ENCODE measurements at regions not wholly inside any gene's neighbourhood (a gene's known extent, or its start where the extent isn't known, plus 50 kb on each side); places are given as distances from the start of the nearest gene placed in this dataset.

- DNase-seq: no peak
Measured at GRCh38 chr10:78700816-78701520, 367.8 kb upstream of the ZMIZ1 start.

GRCh38 chr10:78702186-78702585, 366.6 kb upstream of the ZMIZ1 start:
- no peak for DNase-seq

- no peak for DNase-seq
Measured at GRCh38 chr10:78702876-78703275, 365.9 kb upstream of the ZMIZ1 start.

GRCh38 chr10:78703593-78703992, 365.2 kb upstream of the ZMIZ1 start:
- no peak for DNase-seq

GRCh38 chr10:78706256-78706655, 362.5 kb upstream of the ZMIZ1 start:
- DNase-seq: no peak

GRCh38 chr10:78706726-78707540, 361.8 kb upstream of the ZMIZ1 start:
- no peak for DNase-seq

- no peak for DNase-seq
Measured at GRCh38 chr10:78707745-78708144, 361.0 kb upstream of the ZMIZ1 start.

GRCh38 chr10:78712147-78712546, 356.6 kb upstream of the ZMIZ1 start:
- no peak for DNase-seq

- no peak for DNase-seq
Measured at GRCh38 chr10:78713659-78714058, 355.1 kb upstream of the ZMIZ1 start.

- DNase-seq: no peak
Measured at GRCh38 chr10:78714225-78714624, 354.5 kb upstream of the ZMIZ1 start.

GRCh38 chr10:78715435-78715834, 353.3 kb upstream of the ZMIZ1 start:
- DNase-seq: no peak

- no peak for DNase-seq
Measured at GRCh38 chr10:78716043-78716660, 352.6 kb upstream of the ZMIZ1 start.

- DNase-seq: no peak
Measured at GRCh38 chr10:78717200-78717599, 351.6 kb upstream of the ZMIZ1 start.

- no peak for DNase-seq
Measured at GRCh38 chr10:78718032-78718572, 350.7 kb upstream of the ZMIZ1 start.

- DNase-seq: no peak
Measured at GRCh38 chr10:78719276-78719675, 349.5 kb upstream of the ZMIZ1 start.

- no peak for DNase-seq
Measured at GRCh38 chr10:78720091-78720490, 348.7 kb upstream of the ZMIZ1 start.

- DNase-seq: no peak
Measured at GRCh38 chr10:78721231-78721630, 347.5 kb upstream of the ZMIZ1 start.

GRCh38 chr10:78724846-78725245, 343.9 kb upstream of the ZMIZ1 start:
- DNase-seq: no peak

- no peak for DNase-seq
Measured at GRCh38 chr10:78726171-78726570, 342.6 kb upstream of the ZMIZ1 start.

- no peak for DNase-seq
Measured at GRCh38 chr10:78727251-78727650, 341.5 kb upstream of the ZMIZ1 start.

- no peak for DNase-seq
Measured at GRCh38 chr10:78727728-78728127, 341.0 kb upstream of the ZMIZ1 start.

GRCh38 chr10:78728176-78728575, 340.6 kb upstream of the ZMIZ1 start:
- no peak for DNase-seq

GRCh38 chr10:78729366-78729765, 339.4 kb upstream of the ZMIZ1 start:
- DNase-seq: no peak

GRCh38 chr10:78729800-78730199, 339.0 kb upstream of the ZMIZ1 start:
- DNase-seq: no peak

Data from NCI-H774 (cell line).